ENCODE measurements at regions not wholly inside any gene's neighbourhood (a gene's known extent, or its start where the extent isn't known, plus 50 kb on each side); places are given as distances from the start of the nearest gene placed in this dataset.

GRCh38 chr2:217052856-217053577 lies 193.2 kb upstream of the TNP1 start:
- WGBS = 96% methylated on average over 2 of the region's 2 CpGs
- no peaks in the 10 kb centered on the region for H3K4me1 ChIP-seq (replicated peaks)
- intact Hi-C loops (cut with DNase I) = no loop called here
- no peak for DNase-seq (ENCODE audit: low spot score)
- no peaks in the 10 kb centered on the region for H3K9me3 ChIP-seq
- H3K4me3 ChIP-seq = no peak overlapping the region
- TF ChIP-seq POLR2A (IDR thresholded peaks at IDR 0.05) (no peak), CTCF (IDR thresholded peaks at IDR 0.05) (no peak), POLR2AphosphoS5 (IDR thresholded peaks at IDR 0.05) (no peak)
- H3K27me3 ChIP-seq (replicated peaks; ENCODE audit: insufficient read depth) = no peaks in the 10 kb centered on the region
- no peaks in the 10 kb centered on the region for H3K36me3 ChIP-seq
- H3K27ac ChIP-seq = no peak overlapping the region

- H3K9me3 ChIP-seq = no peaks in the 10 kb centered on the region
- WGBS = 66% methylated on average over 2 of the region's 2 CpGs
- DNase-seq (ENCODE audit: low spot score) = no peak
- intact Hi-C loops (cut with DNase I) = no loop called here
- H3K4me3 ChIP-seq = no peak overlapping the region
- H3K4me1 ChIP-seq (replicated peaks) = no peaks in the 10 kb centered on the region
- no peak overlapping the region for H3K27ac ChIP-seq
- no peaks in the 10 kb centered on the region for H3K27me3 ChIP-seq (replicated peaks; ENCODE audit: insufficient read depth)
- no peak for TF ChIP-seq POLR2AphosphoS5 (IDR thresholded peaks at IDR 0.05)
- TF ChIP-seq CTCF (IDR thresholded peaks at IDR 0.05) = no peak
- TF ChIP-seq POLR2A (IDR thresholded peaks at IDR 0.05) = no peak
- H3K36me3 ChIP-seq = no peaks in the 10 kb centered on the region
These were observed 191.6 kb upstream of the TNP1 start for GRCh38 chr2:217051416-217051815.

- Histone ChIP-seq H3K4me1 (replicated peaks) (no peaks in the 10 kb centered on the region), H3K4me3 (no peak overlapping the region), H3K9me3 (no peaks in the 10 kb centered on the region), H3K36me3 (no peaks in the 10 kb centered on the region), H3K27ac (no peak overlapping the region), H3K27me3 (replicated peaks; ENCODE audit: insufficient read depth) (no peaks in the 10 kb centered on the region)
- TF ChIP-seq CTCF (IDR thresholded peaks at IDR 0.05) = no peak
- TF ChIP-seq POLR2A (IDR thresholded peaks at IDR 0.05) = no peak
- TF ChIP-seq POLR2AphosphoS5 (IDR thresholded peaks at IDR 0.05) = no peak
- WGBS = 70% methylated on average over 3 of the region's 3 CpGs
- no peak for DNase-seq (ENCODE audit: low spot score)
- intact Hi-C loops (cut with DNase I) = no loop called here
These were observed 190.1 kb upstream of the TNP1 start for GRCh38 chr2:217049956-217050355.

GRCh38 chr2:217049422-217049821 lies 189.6 kb upstream of the TNP1 start:
- TF ChIP-seq POLR2A (IDR thresholded peaks at IDR 0.05) (no peak), CTCF (IDR thresholded peaks at IDR 0.05) (no peak), POLR2AphosphoS5 (IDR thresholded peaks at IDR 0.05) (no peak)
- no peak overlapping the region for H3K4me3 ChIP-seq
- intact Hi-C loops (cut with DNase I) = no loop called here
- no peaks in the 10 kb centered on the region for H3K9me3 ChIP-seq
- no peak overlapping the region for H3K27ac ChIP-seq
- H3K4me1 ChIP-seq (replicated peaks) = no peaks in the 10 kb centered on the region
- 77% methylated on average over 7 of the region's 7 CpGs for WGBS
- no peaks in the 10 kb centered on the region for H3K36me3 ChIP-seq
- no peak for DNase-seq (ENCODE audit: low spot score)
- H3K27me3 ChIP-seq (replicated peaks; ENCODE audit: insufficient read depth) = no peaks in the 10 kb centered on the region

- H3K27ac ChIP-seq = no peak overlapping the region
These were observed 188.9 kb upstream of the TNP1 start for GRCh38 chr2:217048730-217049129.

More at GRCh38 chr2:217048730-217049129, 188.9 kb upstream of the TNP1 start:
- intact Hi-C loops (cut with DNase I) = no loop called here
- 100% methylated on average over 1 of the region's 1 CpG for WGBS
- H3K27me3 ChIP-seq (replicated peaks; ENCODE audit: insufficient read depth) = no peaks in the 10 kb centered on the region
- H3K36me3 ChIP-seq = no peaks in the 10 kb centered on the region
- no peaks in the 10 kb centered on the region for H3K4me1 ChIP-seq (replicated peaks)
- TF ChIP-seq POLR2A (IDR thresholded peaks at IDR 0.05) (no peak), CTCF (IDR thresholded peaks at IDR 0.05) (no peak), POLR2AphosphoS5 (IDR thresholded peaks at IDR 0.05) (no peak)
- no peak for DNase-seq (ENCODE audit: low spot score)
- H3K9me3 ChIP-seq = no peaks in the 10 kb centered on the region
- no peak overlapping the region for H3K4me3 ChIP-seq

All from prostate gland (tissue), 2 donors.